Urothelium cell line (cell line): ENCODE measurements at regions not wholly inside any gene's neighbourhood (a gene's known extent, or its start where the extent isn't known, plus 50 kb on each side); places are given as distances from the start of the nearest gene placed in this dataset.
A peak's percentile ranks its signal among the peaks of the same experiment; 100 is the strongest.

Experiments
- DNase-seq: peaks from one replicate; pipeline ENCODE4 v3.0.0; 2011; ENCODE audit warnings: low spot score, mixed read lengths
- FAIRE-seq: peaks from 2 replicates; lab custom pipeline; 2011; peaks lifted over from hg19 to GRCh38; lab: Jason Lieb, UNC

- DNase-seq, result no peak
- FAIRE-seq, result no peak
Observed at GRCh38 chr1:29679828-29680558, 443.7 kb downstream of the PTPRU start.

- no peak for DNase-seq
- no peak for FAIRE-seq
Observed at GRCh38 chr1:29679316-29679715, 443.0 kb downstream of the PTPRU start.

- peak; percentile 23 for FAIRE-seq
- no peak for DNase-seq
Observed at GRCh38 chr1:29677028-29678024, 441.0 kb downstream of the PTPRU start.

GRCh38 chr1:29676496-29676895 is 440.2 kb downstream of the PTPRU start:
- DNase-seq (no peak), FAIRE-seq (no peak)

- no peak for DNase-seq
- no peak for FAIRE-seq
Observed at GRCh38 chr1:29675481-29676263, 439.4 kb downstream of the PTPRU start.

GRCh38 chr1:29674627-29675326 is 438.5 kb downstream of the PTPRU start:
- FAIRE-seq (no peak), DNase-seq (no peak)

GRCh38 chr1:29673669-29674626 is 437.6 kb downstream of the PTPRU start:
- DNase-seq, result no peak
- no peak for FAIRE-seq

- no peak for DNase-seq
- FAIRE-seq, result no peak
Observed at GRCh38 chr1:29673228-29673500, 436.8 kb downstream of the PTPRU start.

- no peak for DNase-seq
- FAIRE-seq, result no peak
Observed at GRCh38 chr1:29672416-29673227, 436.3 kb downstream of the PTPRU start.

GRCh38 chr1:29671446-29672356 is 435.4 kb downstream of the PTPRU start:
- FAIRE-seq, result no peak
- no peak for DNase-seq

- FAIRE-seq (no peak), DNase-seq (no peak)
Observed at GRCh38 chr1:29670752-29671151, 434.4 kb downstream of the PTPRU start.

- no peak for FAIRE-seq
- no peak for DNase-seq
Observed at GRCh38 chr1:29669912-29670311, 433.6 kb downstream of the PTPRU start.

- DNase-seq (no peak), FAIRE-seq (no peak)
Observed at GRCh38 chr1:29669158-29669871, 433.0 kb downstream of the PTPRU start.

- DNase-seq (no peak), FAIRE-seq (no peak)
Observed at GRCh38 chr1:29668551-29669157, 432.3 kb downstream of the PTPRU start.

- DNase-seq (no peak), FAIRE-seq (no peak)
Observed at GRCh38 chr1:29667951-29668350, 431.6 kb downstream of the PTPRU start.

- DNase-seq (no peak), FAIRE-seq (peak; percentile 37)
Observed at GRCh38 chr1:29664711-29665110, 428.4 kb downstream of the PTPRU start.

- FAIRE-seq, result no peak
- no peak for DNase-seq
Observed at GRCh38 chr1:29658688-29659087, 422.4 kb downstream of the PTPRU start.
